IMR-90 (cell line): ENCODE measurements at regions not wholly inside any gene's neighbourhood (a gene's known extent, or its start where the extent isn't known, plus 50 kb on each side); places are given as distances from the start of the nearest gene placed in this dataset.

Experiments
- BHLHE40 ChIP-seq: fragments of 150-350 bp; IDR thresholded peaks from 2 replicates; pipeline ENCODE4 v1.6.1; 2016; ENCODE audit warnings: mild to moderate bottlenecking, low read depth, low read length
- CEBPB ChIP-seq: IDR thresholded peaks from 2 replicates; pipeline ENCODE4 v1.6.1; 2012; ENCODE audit warnings: low read depth, low read length, improper control_type of control experiment
- FOS ChIP-seq: fragments of 150-350 bp; IDR thresholded peaks from 2 replicates; pipeline ENCODE4 v1.6.1; 2016; ENCODE audit warnings: low read depth, low read length
- MAFK ChIP-seq: IDR thresholded peaks from 2 replicates; pipeline ENCODE4 v1.6.1; 2012; ENCODE audit warnings: low read depth, low read length, improper control_type of control experiment
- NFE2L2 ChIP-seq: fragments of 150-350 bp; IDR thresholded peaks from 2 replicates; pipeline ENCODE4 v1.6.1; 2016; ENCODE audit warnings: low read depth, mild to moderate bottlenecking, low read length
- POLR2A ChIP-seq: IDR thresholded peaks from 2 replicates; pipeline ENCODE4 v1.6.1; 2012; ENCODE audit warnings: mild to moderate bottlenecking, low read depth, low read length
- RAD21 ChIP-seq: IDR thresholded peaks from 2 replicates; pipeline ENCODE4 v1.6.1; 2012; ENCODE audit warnings: low read length, improper control_type of control experiment
- RCOR1 ChIP-seq: IDR thresholded peaks from 2 replicates; pipeline ENCODE4 v1.6.1; 2012; ENCODE audit warnings: mild to moderate bottlenecking, low read length, improper control_type of control experiment; ENCODE audit not compliant: insufficient replicate concordance
- RFX5 ChIP-seq: IDR thresholded peaks from 2 replicates; pipeline ENCODE4 v1.8.0; 2012; ENCODE audit warnings: low read depth, mild to moderate bottlenecking, low read length, moderate library complexity
- SMC3 ChIP-seq: fragments of 150-350 bp; IDR thresholded peaks from 2 replicates; pipeline ENCODE4 v1.6.1; 2016; ENCODE audit warnings: low read depth, mild to moderate bottlenecking, antibody characterized with exemption, low read length, moderate library complexity
- TF ChIP-seq, protein P1 (sequence below): conservative IDR thresholded peaks from 2 replicates; pipeline ENCODE4 v1.5.1; 2012; ENCODE audit warnings: mild to moderate bottlenecking, low read depth, low read length, improper control_type of control experiment
- TF ChIP-seq, protein P2 (sequence below): fragments of 150-350 bp; IDR thresholded peaks from 2 replicates; pipeline ENCODE4 v1.6.1; 2016; ENCODE audit warnings: low read depth, mild to moderate bottlenecking, low read length, moderate library complexity, borderline replicate concordance
- TF ChIP-seq, protein P3 (sequence below): fragments of 150-350 bp; IDR thresholded peaks from 2 replicates; pipeline ENCODE4 v1.6.1; 2017; ENCODE audit warnings: mild to moderate bottlenecking, antibody characterized with exemption, low read length, low read depth

DNA sequence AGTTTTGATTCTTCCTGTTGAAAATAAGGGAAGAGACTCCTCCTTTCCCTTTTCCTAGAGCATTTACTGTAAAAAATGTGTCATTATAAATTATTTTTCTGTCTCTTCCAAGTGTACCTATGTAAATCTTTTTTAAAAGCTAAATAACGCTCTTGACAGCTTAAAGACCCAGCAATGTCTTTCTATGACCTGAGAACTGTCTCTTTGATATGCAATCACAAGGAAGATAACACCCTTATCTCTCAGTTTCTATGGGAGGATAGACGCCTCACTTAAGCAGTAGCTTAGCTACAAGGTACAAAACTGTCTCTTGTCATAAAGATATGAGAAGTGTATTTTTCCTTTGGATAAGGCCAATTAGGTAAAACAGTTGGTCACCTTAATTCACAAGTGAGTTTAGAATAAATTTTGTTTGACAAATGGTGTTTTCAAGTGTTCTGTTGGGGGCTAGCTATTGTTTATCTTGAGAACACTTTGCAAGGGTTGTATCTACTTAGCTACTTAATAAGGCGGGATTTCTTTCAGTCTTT lies 980.6 kb upstream of the EYS start:
- no peak for TF ChIP-seq RFX5
- TF ChIP-seq, protein P1, sequence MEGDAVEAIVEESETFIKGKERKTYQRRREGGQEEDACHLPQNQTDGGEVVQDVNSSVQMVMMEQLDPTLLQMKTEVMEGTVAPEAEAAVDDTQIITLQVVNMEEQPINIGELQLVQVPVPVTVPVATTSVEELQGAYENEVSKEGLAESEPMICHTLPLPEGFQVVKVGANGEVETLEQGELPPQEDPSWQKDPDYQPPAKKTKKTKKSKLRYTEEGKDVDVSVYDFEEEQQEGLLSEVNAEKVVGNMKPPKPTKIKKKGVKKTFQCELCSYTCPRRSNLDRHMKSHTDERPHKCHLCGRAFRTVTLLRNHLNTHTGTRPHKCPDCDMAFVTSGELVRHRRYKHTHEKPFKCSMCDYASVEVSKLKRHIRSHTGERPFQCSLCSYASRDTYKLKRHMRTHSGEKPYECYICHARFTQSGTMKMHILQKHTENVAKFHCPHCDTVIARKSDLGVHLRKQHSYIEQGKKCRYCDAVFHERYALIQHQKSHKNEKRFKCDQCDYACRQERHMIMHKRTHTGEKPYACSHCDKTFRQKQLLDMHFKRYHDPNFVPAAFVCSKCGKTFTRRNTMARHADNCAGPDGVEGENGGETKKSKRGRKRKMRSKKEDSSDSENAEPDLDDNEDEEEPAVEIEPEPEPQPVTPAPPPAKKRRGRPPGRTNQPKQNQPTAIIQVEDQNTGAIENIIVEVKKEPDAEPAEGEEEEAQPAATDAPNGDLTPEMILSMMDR: no peak
- no peak for TF ChIP-seq MAFK
- TF ChIP-seq SMC3: no peak
- no peak for TF ChIP-seq RAD21
- no peak for TF ChIP-seq FOS
- TF ChIP-seq, protein P2, sequence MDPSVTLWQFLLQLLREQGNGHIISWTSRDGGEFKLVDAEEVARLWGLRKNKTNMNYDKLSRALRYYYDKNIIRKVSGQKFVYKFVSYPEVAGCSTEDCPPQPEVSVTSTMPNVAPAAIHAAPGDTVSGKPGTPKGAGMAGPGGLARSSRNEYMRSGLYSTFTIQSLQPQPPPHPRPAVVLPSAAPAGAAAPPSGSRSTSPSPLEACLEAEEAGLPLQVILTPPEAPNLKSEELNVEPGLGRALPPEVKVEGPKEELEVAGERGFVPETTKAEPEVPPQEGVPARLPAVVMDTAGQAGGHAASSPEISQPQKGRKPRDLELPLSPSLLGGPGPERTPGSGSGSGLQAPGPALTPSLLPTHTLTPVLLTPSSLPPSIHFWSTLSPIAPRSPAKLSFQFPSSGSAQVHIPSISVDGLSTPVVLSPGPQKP: no peak
- TF ChIP-seq RCOR1: no peak
- no peak for TF ChIP-seq POLR2A
- TF ChIP-seq, protein P3, sequence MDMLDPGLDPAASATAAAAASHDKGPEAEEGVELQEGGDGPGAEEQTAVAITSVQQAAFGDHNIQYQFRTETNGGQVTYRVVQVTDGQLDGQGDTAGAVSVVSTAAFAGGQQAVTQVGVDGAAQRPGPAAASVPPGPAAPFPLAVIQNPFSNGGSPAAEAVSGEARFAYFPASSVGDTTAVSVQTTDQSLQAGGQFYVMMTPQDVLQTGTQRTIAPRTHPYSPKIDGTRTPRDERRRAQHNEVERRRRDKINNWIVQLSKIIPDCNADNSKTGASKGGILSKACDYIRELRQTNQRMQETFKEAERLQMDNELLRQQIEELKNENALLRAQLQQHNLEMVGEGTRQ: no peak
- TF ChIP-seq NFE2L2: no peak
- no peak for TF ChIP-seq CEBPB
- no peak for TF ChIP-seq BHLHE40
